Activated CD8-positive, alpha-beta memory T cell treated with anti-CD3 and anti-CD28 coated beads, Interleukin-2, amount 50 U/mL, for 48 hours (primary cell): ENCODE measurements at regions not wholly inside any gene's neighbourhood (a gene's known extent, or its start where the extent isn't known, plus 50 kb on each side); places are given as distances from the start of the nearest gene placed in this dataset.

Source experiments
- DNase-seq: peaks from one replicate; pipeline ENCODE4 v3.0.0-alpha.2; 2020

DNA sequence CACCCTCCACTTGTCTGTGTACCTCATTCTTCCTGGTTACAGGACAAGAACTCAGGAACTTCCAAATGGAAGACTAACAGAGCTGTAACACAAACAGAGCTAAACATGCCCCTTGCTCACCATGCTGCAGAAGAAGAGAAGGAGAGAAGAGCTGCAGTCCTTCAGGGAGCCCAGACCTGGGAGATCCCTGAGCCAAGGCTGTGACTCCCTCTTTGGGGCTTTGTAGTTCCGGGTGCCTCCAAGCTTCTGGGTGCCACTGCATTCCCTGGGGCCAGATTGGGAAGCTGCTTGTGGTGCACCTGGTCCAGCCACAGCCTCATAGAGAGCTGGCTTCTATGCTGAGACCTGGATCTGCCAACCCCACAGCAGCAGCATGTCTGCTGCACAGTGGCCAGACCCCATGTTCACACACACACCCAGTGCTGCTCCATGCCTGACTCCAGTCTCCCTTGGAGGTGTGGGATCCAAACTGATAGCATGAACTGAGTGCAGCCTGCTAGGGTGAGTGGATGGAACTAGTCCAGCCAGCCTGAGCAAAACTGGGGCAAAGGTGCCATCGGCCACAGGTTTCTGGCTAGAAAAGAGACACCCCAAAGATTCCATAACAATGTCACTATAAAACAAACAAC is 263.0 kb upstream of the NRIP1 start:
- DNase-seq: no peak

DNA sequence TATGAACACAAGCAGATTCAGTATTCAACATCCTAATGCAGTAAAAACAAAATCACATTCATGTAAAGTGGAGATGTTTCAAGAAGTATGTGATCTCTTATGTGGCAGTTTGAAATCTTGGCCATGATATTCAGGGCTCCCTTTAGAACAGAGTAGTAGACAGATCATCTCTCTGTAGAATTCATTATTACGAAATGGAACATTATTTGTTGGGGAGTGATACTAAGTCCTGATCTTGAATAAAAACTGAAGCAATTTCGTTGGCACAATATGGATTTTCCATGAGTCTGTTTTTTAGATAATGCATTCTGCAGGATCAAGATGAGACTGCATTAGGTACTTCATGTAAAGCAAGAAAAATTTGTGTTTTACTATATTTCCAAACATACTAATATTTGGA is 264.4 kb upstream of the NRIP1 start:
- no peak for DNase-seq

DNA sequence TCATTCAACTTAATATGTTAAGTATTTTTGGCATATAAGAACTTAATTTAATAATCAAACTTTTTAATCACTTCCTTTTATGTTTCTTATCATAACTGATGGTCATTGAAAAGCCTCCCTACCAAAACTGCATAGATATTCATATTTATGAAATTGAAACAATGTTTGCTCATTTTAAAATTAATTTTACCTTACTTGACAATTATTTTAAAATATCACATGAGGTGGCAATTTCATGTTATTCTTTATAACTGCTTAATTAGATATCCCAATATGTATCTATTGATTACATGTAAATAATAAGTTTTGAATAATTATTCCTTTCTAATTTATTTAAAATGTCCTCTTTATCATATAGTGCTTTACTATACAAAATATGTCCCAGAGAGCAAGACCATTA is 266.1 kb upstream of the NRIP1 start:
- DNase-seq: no peak

DNA sequence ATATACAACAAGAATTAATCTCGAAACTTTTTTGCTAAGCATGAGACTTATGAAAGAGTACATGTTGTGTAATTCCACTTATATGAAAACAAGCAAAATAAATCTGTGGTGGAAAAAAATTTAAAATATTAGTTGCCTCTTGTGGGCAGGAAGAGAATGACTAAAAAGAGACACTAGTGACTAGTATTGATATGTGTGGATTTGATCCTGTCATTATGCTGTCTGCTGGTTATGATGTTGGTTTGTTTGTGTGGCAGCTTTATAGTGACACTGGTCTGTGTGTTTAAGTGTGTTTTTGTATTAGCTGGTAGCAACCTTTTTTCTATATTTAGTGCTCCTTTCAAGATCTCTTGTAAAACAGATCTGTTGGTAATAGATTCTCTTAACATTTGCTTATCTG is 267.8 kb upstream of the NRIP1 start:
- no peak for DNase-seq

DNA sequence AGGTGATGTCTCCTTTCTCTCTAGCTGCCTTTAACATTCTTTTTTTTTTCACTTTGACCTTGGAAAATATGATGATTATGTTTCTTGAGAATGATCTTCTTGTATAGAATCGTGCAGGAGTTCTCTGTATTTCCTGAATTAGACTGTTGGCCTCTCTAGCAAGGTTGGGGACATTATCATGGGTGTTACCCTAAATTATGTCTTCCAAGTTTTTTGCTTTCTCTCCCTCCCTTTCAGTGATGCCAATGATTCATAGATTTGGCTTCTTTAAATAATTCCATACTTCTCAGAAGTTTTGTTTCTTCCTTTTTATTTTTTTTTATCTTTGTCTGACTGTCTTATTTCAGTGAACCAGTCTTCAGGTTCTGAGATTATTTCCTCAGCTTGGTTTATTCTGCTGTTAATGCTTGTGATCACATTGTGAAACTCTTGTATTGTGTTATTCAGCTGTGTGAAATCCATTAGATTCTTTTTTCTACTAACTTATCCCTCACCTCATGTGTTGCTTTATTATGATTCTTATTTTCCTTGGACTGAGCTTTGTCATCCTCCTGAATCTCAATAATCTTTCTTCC is 268.4 kb upstream of the NRIP1 start:
- DNase-seq: no peak

DNA sequence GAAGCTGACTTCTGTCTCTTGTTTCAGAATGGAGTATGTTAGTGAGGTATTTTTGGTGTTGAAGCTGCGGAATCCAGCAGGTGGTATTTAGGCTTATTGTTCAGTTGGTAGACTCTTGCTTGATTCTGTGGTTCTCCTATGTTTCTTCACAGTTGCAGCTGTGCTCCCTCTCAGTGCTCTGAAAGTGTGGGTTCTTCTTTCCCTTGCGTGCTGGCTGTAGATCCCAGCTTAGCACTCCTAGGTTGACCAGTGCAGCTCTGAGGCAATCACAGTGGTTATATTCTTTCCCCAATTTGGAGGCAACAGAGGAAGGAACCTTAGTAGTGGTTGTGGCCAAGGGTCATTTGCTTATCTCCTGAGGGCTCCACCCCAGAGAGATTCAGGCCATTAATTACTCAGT is 269.2 kb upstream of the NRIP1 start:
- no peak for DNase-seq

DNA sequence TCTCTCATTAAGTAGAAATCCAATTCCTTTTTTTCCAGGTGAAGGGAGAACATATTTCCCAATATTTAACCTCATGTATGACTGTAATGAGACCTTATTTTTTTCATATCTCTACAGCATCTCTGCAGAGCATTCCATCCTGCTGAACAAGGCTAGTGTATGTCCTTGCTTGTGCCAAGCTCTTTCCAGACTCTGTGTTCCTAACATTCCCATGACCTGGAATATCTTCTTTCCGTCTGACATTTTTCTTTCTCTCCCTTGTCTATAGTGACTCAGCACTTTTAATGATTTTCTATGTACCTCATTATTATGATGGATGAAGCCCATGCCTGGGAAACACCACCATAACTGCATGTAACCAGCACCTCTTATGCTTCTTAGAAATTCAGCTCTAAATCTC is 278.3 kb upstream of the NRIP1 start:
- no peak for DNase-seq

DNA sequence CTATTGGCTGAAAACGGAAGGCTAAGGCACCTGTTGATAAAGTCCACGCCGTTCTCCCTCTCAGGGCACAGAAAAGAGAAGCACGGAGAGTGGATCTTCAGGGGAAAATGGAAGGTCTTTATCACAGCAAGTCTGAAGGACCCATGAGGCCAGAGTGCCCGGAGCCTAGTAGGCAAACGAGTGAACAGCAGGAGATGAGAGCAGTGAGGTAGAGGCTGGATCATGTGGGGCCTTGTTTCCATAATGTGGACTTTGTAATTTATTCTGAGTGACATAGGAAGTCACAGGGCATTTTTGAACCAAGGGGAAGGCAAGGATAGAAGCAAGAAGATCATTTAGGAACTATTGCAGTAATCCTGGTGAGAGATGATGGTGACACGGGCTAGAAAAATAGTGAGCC is 287.2 kb upstream of the NRIP1 start:
- DNase-seq: no peak

DNA sequence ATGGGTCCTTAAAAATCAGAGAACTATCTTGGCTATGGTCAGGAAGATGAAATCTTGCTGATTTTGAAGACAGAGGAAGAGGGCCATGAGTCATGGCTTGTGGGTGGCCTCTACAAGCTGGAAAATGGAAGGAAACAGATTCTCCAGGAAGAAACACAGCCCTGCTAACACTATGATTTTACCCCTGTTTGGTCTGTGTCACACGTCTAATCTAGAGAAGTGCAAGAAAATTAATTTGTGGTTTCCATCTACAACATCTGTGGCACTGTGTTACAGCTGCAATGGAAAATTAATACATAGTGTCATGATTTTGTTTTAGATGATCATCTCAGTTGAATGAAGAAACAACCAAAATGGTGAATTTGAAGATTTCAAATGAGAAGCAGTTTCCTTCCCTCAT is 288.7 kb upstream of the NRIP1 start:
- no peak for DNase-seq

DNA sequence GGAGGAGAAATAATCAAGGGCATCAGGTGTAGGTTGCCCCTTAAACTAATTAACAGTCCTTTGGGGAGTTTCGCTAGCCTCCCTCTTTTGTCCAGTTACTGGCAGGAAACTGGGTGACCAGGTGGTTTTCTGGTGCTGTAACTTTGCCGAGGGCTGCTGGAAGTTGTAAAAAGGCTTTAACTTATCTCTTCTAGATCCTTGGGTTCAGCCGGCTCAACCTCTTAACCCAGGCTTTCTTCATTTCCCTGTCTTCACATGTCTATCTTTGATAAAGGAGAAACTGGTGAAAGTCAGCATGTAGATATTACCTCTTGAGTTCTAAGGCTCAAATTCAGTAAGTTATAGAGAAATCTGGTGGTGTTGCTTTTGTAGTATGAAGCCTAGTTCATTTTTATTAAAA is 289.7 kb upstream of the NRIP1 start:
- DNase-seq: no peak

DNA sequence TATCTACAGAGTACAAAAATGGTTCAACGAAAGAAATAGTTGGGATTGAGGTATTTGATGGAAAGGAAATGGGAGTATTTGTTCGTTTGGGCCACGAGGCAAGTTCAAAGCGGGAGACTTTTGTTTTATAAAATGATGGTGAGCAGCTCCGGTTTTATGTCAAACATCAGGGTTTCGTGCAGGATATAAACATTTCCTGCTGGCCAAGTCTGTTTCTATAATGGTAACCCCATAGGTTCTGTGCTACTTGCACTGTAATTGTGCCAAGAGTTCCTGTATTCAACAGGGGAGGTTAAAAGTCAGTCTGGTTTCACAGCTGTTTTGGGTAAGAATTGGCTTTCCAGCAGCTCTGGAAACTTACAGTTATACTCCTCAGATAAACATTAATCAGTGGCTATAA is 290.3 kb upstream of the NRIP1 start:
- DNase-seq: no peak

DNA sequence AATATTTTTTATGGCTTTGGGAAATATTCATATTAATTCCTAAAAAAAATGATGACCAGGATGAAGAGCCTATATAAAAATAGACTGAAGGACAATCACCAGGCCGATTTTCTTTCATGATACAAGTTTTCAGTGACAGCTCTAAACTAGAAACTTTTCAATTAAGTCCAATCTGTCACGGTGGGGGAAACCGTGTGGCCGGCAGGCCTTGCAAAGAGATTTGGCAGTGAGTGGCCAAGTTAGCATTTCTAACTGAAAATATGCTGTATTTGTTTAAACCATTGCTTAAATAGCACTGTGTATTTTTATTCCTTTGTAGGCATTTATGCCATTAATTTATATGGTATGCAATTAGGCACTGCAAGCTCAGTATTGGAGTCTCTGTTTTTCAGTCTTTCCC is 294.5 kb upstream of the NRIP1 start:
- no peak for DNase-seq

DNA sequence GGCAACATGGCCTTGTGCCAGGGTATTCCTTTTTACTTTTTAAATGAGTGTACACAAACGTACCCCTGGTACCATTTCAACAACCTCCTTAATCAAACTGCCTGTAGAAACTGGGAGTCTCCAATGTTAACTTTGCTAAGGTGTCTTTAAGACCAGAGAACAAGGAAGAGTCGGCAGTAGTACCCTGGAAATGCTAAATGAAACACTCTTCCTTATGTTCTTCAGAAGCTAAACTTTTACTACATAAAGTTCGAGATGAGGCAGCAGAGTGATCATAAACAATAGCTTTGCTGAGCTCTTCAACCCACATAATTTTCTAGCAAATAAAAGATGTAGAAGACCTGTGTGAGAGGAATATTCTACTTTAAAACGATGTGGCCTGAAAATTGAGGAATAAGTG is 297.7 kb upstream of the NRIP1 start:
- DNase-seq: no peak

DNA sequence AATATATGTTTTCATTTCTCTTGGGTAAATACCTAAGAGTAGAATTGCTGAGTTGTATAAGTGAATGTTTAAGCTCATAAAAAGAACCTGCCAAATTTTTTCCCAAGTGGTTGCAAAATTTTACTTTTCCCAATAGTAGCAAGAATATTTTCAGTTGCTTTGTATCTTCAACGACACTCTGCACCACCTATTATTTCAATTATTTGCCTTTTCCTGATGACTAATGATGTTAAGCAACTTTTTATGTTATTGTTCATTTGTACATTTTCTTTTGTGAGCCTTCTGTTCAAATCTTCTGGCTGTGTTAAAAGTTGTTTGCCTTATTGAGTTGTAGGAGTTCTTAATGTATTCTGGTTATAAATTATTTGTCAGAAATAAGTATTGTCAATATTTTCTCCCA is 299.1 kb upstream of the NRIP1 start:
- no peak for DNase-seq

DNA sequence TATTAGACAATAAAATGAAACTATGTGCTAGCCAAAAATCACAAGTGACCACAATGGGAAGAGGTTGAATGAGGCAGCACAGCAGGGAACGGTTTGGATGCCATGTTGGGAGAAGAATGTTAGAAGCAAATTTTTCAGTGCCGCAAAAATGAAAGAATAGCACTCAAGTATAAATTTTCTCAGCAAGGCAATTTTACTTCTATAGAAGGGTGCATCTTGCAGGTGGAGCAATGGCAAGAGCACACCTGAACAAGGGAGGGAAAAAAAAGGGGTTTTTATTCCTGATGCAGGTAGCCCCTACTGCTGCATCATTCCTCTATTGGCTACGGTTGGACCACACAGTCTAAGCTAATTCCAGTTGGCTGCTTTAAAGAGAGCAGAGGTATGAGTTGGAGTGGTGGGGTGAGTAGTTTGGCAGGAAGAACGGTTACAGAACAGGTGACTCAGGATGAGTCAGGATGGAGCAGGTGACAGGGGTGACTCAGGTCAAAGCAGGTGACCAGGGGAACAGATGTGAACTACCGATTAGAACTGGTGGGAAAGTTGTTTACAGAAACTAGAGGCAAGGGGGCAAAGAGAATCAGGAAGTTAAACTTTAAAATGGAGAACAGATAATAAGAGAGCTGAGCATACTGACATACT is 301.1 kb upstream of the NRIP1 start:
- no peak for DNase-seq

DNA sequence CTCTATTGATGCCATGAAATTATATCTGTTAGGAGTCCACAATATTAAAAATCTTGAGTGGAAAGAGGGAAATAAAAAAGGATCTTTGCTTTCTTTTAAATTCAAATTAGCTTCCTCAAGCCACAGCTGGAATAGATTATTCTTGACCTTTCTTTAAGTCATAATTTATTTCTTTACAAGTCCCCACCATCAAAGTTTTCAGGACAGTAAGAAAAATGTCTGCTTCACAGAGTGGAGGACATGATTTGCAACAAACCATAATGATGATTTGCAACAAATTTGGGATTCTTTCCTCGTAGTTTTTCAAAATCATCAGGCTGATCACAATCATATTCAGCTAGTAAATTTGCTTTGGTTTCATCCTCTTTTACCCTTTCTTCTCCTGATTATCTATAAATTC is 301.8 kb upstream of the NRIP1 start:
- DNase-seq: no peak

DNA sequence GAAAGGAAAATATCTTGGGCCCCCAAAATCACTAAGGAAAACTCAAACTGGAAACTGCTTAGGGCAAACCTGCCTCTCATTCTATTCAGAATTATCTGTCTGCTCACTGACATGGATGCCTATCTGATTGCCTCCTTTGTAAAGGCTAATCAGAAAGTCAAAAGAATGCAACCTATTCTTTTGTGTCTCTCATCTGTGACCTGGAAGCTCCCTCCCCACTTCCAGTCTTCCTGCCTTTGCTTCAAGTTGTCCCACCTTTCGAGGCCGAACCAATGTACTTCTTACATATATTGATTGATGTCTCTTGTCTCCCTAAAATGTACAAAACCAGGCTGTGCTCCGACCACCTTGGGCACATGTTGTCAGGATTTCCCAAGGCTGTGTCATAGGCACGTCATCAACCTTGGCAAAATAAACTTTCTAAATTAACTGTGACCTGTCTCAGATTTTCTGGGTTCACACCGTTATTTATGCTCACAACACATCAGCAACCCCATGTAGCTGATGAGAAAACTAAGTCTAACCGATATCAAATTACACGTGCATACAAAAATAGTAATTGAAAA is 302.3 kb upstream of the NRIP1 start:
- DNase-seq: no peak

DNA sequence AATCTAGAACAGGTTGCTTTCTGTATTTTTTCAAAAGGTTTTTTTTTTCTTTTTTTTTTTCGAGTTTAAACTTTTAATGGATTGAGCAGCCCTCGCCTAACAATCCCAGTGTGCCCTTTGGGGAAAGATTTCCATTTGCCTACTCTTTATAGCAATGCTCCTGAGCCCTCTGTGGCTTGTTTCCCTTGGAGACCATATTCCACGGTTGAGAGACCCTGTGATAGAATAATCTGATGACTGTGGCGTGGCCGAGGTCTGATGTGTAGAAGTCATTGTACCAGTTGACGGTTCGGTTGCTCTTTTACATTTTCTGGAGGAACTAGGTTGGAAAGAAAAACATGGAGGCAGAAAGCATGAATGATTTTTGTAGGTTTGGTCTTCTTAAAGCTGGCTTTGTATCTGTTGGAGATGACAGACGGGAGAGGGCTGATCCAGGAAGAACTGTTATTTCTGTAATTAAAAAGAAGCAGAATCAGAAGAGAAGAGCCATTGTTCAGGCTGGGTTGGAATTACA is 305.7 kb upstream of the NRIP1 start:
- no peak for DNase-seq

DNA sequence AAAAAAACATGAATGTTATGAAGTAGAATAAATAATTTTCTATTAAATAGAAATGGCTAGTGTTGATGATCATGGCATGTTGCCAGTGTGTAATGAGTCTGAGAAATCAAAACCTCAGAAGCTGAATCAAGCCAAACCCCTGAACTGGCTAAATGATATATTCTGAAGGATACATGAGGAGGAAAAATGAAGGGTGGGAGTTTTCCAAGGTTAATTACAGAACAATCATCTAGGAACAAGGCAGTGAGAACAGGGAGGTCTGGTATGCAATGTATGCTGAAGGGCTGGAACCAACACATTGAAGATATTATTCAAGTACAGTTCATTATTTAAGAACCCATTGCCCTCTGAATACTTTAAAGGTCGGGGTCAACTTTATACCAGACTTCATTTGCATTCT is 309.1 kb upstream of the NRIP1 start:
- DNase-seq: no peak

DNA sequence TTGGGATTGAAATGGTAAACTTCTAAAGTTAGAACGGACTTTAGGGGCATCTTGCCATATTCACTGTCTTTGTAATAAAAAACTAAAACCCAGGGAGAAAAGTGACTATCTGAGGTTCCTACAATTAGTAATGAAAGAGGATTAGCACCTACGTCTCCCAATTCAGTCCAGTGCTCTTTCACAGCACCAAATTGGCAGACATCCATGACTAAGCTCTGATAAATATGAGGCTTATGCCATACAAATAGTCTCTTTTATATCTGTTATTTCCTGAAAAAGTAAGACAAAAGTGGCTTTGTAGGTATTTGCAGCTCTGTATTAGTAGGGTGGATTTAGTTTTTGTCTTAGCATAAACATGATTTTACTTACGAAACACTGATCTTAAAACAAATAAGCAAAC is 315.0 kb upstream of the NRIP1 start:
- DNase-seq: no peak

DNA sequence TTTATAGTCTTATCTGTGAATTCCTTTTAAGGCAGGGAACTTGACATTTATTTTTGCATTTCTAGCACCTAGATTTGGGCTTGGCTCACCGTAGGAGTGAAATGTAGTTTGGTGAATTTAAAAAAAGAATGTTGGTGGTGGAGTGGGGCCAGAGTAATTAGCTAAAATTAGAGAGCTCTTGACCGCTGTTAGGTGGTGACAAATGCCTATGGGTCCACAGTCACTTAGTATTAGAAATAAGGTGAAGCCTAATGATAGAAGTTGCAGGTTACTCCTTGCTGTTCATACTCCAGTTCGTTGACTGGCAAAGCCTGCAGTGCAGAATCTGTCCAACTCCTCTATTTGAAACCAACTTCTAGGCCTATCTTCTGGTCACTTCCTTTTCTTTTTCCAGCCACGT is 318.8 kb upstream of the NRIP1 start:
- no peak for DNase-seq

DNA sequence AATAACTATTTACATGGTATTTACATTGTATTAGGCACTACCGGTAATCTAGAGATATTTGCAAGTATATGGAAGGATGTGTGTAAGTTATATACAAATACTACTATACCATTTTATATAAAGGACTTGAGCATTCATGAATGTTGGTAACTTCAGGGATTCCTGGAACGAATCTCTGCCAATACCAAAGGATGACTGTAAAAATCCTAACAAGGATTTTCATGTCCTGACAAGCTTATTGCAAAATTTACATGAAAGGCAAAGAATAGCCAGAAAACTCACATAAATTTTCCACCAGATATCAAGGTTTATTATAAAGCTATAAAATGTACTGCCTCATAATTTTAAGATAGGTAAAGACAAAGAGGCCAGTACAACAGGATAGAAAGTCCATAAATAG is 325.2 kb upstream of the NRIP1 start:
- DNase-seq: no peak

DNA sequence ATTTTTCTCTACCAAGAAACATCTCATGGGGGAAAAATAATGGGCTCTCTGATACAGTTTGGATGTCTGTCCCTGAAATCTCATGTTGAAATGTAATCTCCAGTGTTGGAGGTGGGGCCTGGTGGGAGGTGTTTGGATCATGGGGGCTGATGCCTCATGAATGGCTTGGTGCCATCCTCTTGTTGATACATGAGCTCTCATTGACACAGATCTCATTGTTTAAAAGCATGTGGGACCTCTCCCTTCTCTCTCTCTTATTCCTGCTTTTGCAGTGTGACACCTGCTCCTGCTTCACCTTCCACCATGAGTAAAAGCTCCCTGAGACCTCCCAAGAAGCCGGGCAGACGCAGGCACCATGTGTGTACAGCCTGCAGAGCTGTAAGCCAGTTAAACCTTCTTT is 332.5 kb upstream of the NRIP1 start:
- no peak for DNase-seq

DNA sequence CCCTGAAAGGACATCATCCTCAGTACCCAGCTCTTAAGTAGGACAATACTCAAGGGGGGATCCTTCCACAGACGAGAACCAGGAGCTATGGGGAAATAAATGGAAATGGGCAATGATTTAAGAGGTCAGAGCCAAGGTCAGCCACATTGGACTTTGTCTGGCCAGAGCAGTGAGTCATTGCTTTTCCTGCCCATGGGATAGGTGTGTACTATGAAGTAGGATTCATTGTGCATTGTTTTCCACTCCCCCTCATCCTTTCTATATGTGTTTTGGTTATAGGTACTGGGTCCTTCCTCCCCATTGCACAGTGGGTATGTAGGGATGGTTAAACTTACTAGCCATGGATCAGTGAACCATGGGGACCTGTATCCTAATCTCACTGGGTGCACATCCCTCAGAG is 328.9 kb upstream of the USP25 start:
- no peak for DNase-seq

DNA sequence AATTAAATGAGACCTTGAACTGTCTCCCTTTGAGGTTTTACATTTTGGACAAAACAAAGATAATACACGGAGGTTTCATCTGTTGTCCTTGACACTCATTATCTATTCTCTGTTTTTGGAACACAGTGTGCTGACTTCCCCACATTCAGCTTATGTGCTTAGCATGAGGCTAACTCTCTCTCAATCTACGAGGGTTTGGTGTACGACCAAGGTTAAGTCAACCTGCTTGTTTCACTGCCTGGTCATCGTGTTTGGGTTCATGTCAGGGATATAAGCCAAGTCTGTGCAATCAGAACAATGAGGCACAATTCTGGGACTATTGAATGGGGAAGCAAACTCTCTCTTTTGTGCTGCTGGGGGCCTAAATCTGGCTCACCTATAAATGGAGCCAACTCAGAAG is 328.5 kb upstream of the USP25 start:
- DNase-seq: no peak
